ENCODE measurements at regions not wholly inside any gene's neighbourhood (a gene's known extent, or its start where the extent isn't known, plus 50 kb on each side); places are given as distances from the start of the nearest gene placed in this dataset.

DNA sequence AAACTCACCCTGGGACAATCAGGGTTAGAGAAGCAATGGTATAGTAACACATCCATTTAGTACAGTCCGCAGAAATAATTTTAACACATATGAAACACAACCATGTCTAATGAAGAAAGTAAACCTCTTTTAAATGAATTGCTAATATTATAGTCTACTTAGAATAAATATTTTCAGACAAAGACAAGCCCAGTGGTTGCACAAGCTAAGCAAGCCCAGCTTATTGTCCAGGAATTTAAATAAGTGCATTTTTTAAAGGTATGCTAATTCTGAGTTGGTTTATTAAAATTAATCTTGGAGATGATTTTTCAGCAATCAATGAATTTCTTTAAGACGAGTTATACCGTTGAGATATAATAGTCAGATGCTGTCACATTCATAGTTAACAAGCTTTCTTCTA, 118.8 kb upstream of the BLID start:
- H3K4me1 ChIP-seq: peaks cover 0 to 1% (median 0%) of the 10 kb centered on the region in 6 donors
- TF ChIP-seq POLR2AphosphoS5 (IDR thresholded peaks at IDR 0.05) (no peak), POLR2A (IDR thresholded peaks at IDR 0.05) (no peak)
- TF ChIP-seq, protein P1, sequence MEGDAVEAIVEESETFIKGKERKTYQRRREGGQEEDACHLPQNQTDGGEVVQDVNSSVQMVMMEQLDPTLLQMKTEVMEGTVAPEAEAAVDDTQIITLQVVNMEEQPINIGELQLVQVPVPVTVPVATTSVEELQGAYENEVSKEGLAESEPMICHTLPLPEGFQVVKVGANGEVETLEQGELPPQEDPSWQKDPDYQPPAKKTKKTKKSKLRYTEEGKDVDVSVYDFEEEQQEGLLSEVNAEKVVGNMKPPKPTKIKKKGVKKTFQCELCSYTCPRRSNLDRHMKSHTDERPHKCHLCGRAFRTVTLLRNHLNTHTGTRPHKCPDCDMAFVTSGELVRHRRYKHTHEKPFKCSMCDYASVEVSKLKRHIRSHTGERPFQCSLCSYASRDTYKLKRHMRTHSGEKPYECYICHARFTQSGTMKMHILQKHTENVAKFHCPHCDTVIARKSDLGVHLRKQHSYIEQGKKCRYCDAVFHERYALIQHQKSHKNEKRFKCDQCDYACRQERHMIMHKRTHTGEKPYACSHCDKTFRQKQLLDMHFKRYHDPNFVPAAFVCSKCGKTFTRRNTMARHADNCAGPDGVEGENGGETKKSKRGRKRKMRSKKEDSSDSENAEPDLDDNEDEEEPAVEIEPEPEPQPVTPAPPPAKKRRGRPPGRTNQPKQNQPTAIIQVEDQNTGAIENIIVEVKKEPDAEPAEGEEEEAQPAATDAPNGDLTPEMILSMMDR (IDR thresholded peaks at IDR 0.05 in 8 of 11, conservative IDR thresholded peaks at IDR 0.05 in 3 of 11): no peak
- H3K4me3 ChIP-seq: no peak overlapping the region
- H3K9me3 ChIP-seq: no peaks in the 10 kb centered on the region
- peaks cover 0 to 5% (median 0%) of the 10 kb centered on the region in 7 donors for H3K27me3 ChIP-seq (replicated peaks in 1 of 7)
- intact Hi-C loops (cut with DNase I; ENCODE audit: low total_unique reads): no loop called here
- no peak overlapping the region for H3K27ac ChIP-seq
- no peak for DNase-seq
- no peaks in the 10 kb centered on the region for H3K36me3 ChIP-seq
- 93 to 98% (median 96%) methylated on average over 3 of the region's 3 CpGs for WGBS, 5 donors

DNA sequence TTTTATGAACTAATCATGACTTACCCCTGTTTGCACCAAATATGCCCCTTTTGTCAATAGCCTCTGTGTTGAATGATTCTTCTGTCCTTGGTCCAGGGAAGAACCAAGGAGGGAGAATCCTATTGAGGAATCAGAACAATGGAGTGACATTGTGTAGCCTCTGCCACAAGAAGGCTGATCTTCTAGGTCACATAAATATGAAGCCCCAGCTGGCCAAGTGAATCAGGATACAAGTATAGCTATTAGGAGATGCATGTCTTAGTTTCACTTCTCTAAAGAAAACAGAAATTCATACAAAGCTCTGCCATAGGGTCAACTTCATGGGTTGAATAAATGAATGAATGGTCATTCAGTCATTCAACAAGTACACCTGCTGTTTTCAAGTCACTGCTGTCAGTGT, 118.2 kb upstream of the BLID start:
- Histone ChIP-seq H3K27me3 (replicated peaks in 1 of 7) (peaks cover 0 to 8% (median 0%) of the 10 kb centered on the region in 7 donors), H3K4me3 (no peak overlapping the region), H3K4me1 (peaks cover 0 to 6% (median 0%) of the 10 kb centered on the region in 6 donors), H3K27ac (no peak overlapping the region), H3K9me3 (no peaks in the 10 kb centered on the region), H3K36me3 (no peaks in the 10 kb centered on the region)
- DNase-seq: no peak
- TF ChIP-seq, protein P1 (IDR thresholded peaks at IDR 0.05 in 8 of 11, conservative IDR thresholded peaks at IDR 0.05 in 3 of 11): no peak
- TF ChIP-seq POLR2A (IDR thresholded peaks at IDR 0.05) (no peak), POLR2AphosphoS5 (IDR thresholded peaks at IDR 0.05) (no peak)
- intact Hi-C loops (cut with DNase I; ENCODE audit: low total_unique reads): no loop called here

DNA sequence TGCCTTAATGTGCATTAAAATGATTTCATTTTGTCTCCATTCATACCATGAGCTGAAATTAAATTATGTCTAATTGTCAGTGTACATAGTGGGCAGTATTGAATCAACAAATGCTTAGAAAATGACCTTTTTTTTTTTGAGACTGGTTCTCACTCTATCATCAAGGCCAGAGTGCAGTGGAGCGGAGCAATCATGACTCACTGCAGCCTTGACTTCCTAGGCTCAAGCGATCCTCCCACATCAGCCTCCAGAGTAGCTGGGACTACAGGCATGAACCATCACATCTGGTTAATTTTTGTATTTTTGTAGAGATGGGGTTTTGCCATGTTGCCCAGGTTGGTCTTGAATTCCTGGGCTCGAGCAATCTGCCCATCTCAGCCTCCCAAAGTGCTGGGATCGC, 117.0 kb upstream of the BLID start:
- intact Hi-C loops (cut with DNase I; ENCODE audit: low total_unique reads): no loop called here
- WGBS, 5 donors: 77 to 90% (median 81%) methylated on average over 4 of the region's 4 CpGs
- no peaks in the 10 kb centered on the region for H3K36me3 ChIP-seq
- peaks cover 0 to 6% (median 0%) of the 10 kb centered on the region in 6 donors for H3K4me1 ChIP-seq
- no peaks in the 10 kb centered on the region for H3K9me3 ChIP-seq
- H3K27me3 ChIP-seq (replicated peaks in 1 of 7): peaks cover 0 to 15% (median 0%) of the 10 kb centered on the region in 7 donors
- H3K27ac ChIP-seq: no peak overlapping the region
- no peak for DNase-seq
- TF ChIP-seq, protein P1 (IDR thresholded peaks at IDR 0.05 in 8 of 11, conservative IDR thresholded peaks at IDR 0.05 in 3 of 11): no peak
- TF ChIP-seq POLR2AphosphoS5 (IDR thresholded peaks at IDR 0.05) (no peak), POLR2A (IDR thresholded peaks at IDR 0.05) (no peak)
- H3K4me3 ChIP-seq: no peak overlapping the region

DNA sequence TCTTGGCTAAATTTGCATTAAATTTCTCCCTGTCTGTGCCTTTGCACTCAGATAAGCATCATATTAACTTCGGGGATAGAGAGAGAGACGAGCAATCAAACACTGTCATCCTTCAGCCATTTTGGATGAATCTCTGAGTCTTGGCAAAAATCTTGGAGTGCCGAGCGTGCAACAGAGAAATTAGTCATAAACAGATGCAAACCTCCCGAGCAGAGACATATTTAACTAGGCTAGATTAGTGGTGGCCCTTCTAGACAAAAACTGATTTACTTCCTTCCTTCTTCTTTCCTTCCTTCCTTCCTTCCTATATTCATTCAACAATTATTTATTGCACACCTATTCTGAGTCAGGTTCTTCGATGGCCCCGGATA, 114.4 kb upstream of the BLID start:
- Histone ChIP-seq H3K27ac (no peak overlapping the region), H3K27me3 (replicated peaks in 1 of 7) (peaks cover 0 to 26% (median 0%) of the 10 kb centered on the region in 7 donors), H3K36me3 (no peaks in the 10 kb centered on the region), H3K4me3 (no peak overlapping the region), H3K4me1 (peaks cover 0 to 6% (median 0%) of the 10 kb centered on the region in 6 donors), H3K9me3 (no peaks in the 10 kb centered on the region)
- 80 to 84% (median 81%) methylated on average over 7 of the region's 7 CpGs for WGBS, 5 donors
- no peak for DNase-seq
- TF ChIP-seq, protein P1 (IDR thresholded peaks at IDR 0.05 in 8 of 11, conservative IDR thresholded peaks at IDR 0.05 in 3 of 11): no peak
- TF ChIP-seq POLR2A (IDR thresholded peaks at IDR 0.05) (no peak), POLR2AphosphoS5 (IDR thresholded peaks at IDR 0.05) (no peak)
- intact Hi-C loops (cut with DNase I; ENCODE audit: low total_unique reads): no loop called here
